Stimulated activated CD8-positive, alpha-beta memory T cell treated with anti-CD3 and anti-CD28 coated beads, Interleukin-15, amount 100 ng/mL, for 4 hours (primary cell): ENCODE measurements at regions not wholly inside any gene's neighbourhood (a gene's known extent, or its start where the extent isn't known, plus 50 kb on each side); places are given as distances from the start of the nearest gene placed in this dataset.

ENCODE experiments used
- DNase-seq, 2 donors: peaks; one replicate each; pipeline ENCODE4 v3.0.0-alpha.2; 2020; ENCODE audit warnings: low read depth in 2 of 2

- DNase-seq = no peak
Measured at GRCh38 chr2:145110668-145111356, 590.9 kb upstream of the ZEB2 start.

- no peak for DNase-seq
Measured at GRCh38 chr2:145108959-145109710, 589.2 kb upstream of the ZEB2 start.

GRCh38 chr2:145108361-145108778, 588.5 kb upstream of the ZEB2 start:
- DNase-seq = no peak

GRCh38 chr2:145106293-145106692, 586.4 kb upstream of the ZEB2 start:
- DNase-seq = no peak

GRCh38 chr2:145102706-145103105, 582.8 kb upstream of the ZEB2 start:
- no peak for DNase-seq

- no peak for DNase-seq
Measured at GRCh38 chr2:145100301-145100700, 580.4 kb upstream of the ZEB2 start.

- no peak for DNase-seq
Measured at GRCh38 chr2:145096582-145096981, 576.7 kb upstream of the ZEB2 start.

- no peak for DNase-seq
Measured at GRCh38 chr2:145095641-145096435, 575.9 kb upstream of the ZEB2 start.

- no peak for DNase-seq
Measured at GRCh38 chr2:145094370-145094769, 574.5 kb upstream of the ZEB2 start.

GRCh38 chr2:145091967-145092366, 572.0 kb upstream of the ZEB2 start:
- DNase-seq = no peak

- no peak for DNase-seq
Measured at GRCh38 chr2:145090841-145091761, 571.2 kb upstream of the ZEB2 start.

GRCh38 chr2:145088756-145089155, 568.8 kb upstream of the ZEB2 start:
- DNase-seq = no peak

- no peak for DNase-seq
Measured at GRCh38 chr2:145086910-145087309, 567.0 kb upstream of the ZEB2 start.

- no peak for DNase-seq
Measured at GRCh38 chr2:145085612-145086011, 565.7 kb upstream of the ZEB2 start.

- no peak for DNase-seq
Measured at GRCh38 chr2:145080426-145080825, 560.5 kb upstream of the ZEB2 start.

- DNase-seq = no peak
Measured at GRCh38 chr2:145079641-145080040, 559.7 kb upstream of the ZEB2 start.

GRCh38 chr2:145078923-145079322, 559.0 kb upstream of the ZEB2 start:
- no peak for DNase-seq

GRCh38 chr2:145076085-145076484, 556.2 kb upstream of the ZEB2 start:
- DNase-seq = no peak

GRCh38 chr2:145075454-145076062, 555.6 kb upstream of the ZEB2 start:
- DNase-seq = no peak

GRCh38 chr2:145070703-145071102, 550.8 kb upstream of the ZEB2 start:
- no peak for DNase-seq

GRCh38 chr2:145068509-145068908, 548.6 kb upstream of the ZEB2 start:
- no peak for DNase-seq
